ENCODE measurements at regions not wholly inside any gene's neighbourhood (a gene's known extent, or its start where the extent isn't known, plus 50 kb on each side); places are given as distances from the start of the nearest gene placed in this dataset.

- Mint-ChIP-seq H3K4me3 (no peak overlapping the region), H3K9me3 (no peaks in the 10 kb centered on the region), H3K4me1 (ENCODE audit: low read depth) (peaks cover 8% of the 10 kb centered on the region), H3K36me3 (ENCODE audit: low read depth) (no peaks in the 10 kb centered on the region), H3K27me3 (ENCODE audit: insufficient read depth) (peaks cover 8% of the 10 kb centered on the region), H3K27ac (no peak overlapping the region)
- no peak for DNase-seq
- no peak for TF ChIP-seq CTCF (IDR thresholded peaks at IDR 0.05)
These were observed 447.6 kb upstream of the ID2 start for GRCh38 chr2:8234253-8234652.

GRCh38 chr2:8234757-8235374 is 447.0 kb upstream of the ID2 start:
- no peak for DNase-seq
- peaks cover 8% of the 10 kb centered on the region for H3K27me3 Mint-ChIP-seq (ENCODE audit: insufficient read depth)
- H3K27ac Mint-ChIP-seq: no peak overlapping the region
- H3K36me3 Mint-ChIP-seq (ENCODE audit: low read depth): no peaks in the 10 kb centered on the region
- peaks cover 2% of the 10 kb centered on the region for H3K4me1 Mint-ChIP-seq (ENCODE audit: low read depth)
- no peak overlapping the region for H3K4me3 Mint-ChIP-seq
- no peak for TF ChIP-seq CTCF (IDR thresholded peaks at IDR 0.05)
- H3K9me3 Mint-ChIP-seq: no peaks in the 10 kb centered on the region

GRCh38 chr2:8235419-8235818 is 446.4 kb upstream of the ID2 start:
- Mint-ChIP-seq H3K9me3 (no peaks in the 10 kb centered on the region), H3K36me3 (ENCODE audit: low read depth) (no peaks in the 10 kb centered on the region), H3K4me3 (no peak overlapping the region), H3K4me1 (ENCODE audit: low read depth) (no peaks in the 10 kb centered on the region), H3K27me3 (ENCODE audit: insufficient read depth) (peaks cover 8% of the 10 kb centered on the region), H3K27ac (no peak overlapping the region)
- TF ChIP-seq CTCF (IDR thresholded peaks at IDR 0.05): no peak
- no peak for DNase-seq

GRCh38 chr2:8236391-8236790 is 445.5 kb upstream of the ID2 start:
- TF ChIP-seq CTCF (IDR thresholded peaks at IDR 0.05): no peak
- no peak overlapping the region for H3K4me3 Mint-ChIP-seq
- no peaks in the 10 kb centered on the region for H3K4me1 Mint-ChIP-seq (ENCODE audit: low read depth)
- H3K36me3 Mint-ChIP-seq (ENCODE audit: low read depth): no peaks in the 10 kb centered on the region
- H3K27me3 Mint-ChIP-seq (ENCODE audit: insufficient read depth): peaks cover 10% of the 10 kb centered on the region
- DNase-seq: no peak
- no peak overlapping the region for H3K27ac Mint-ChIP-seq
- no peaks in the 10 kb centered on the region for H3K9me3 Mint-ChIP-seq

- Mint-ChIP-seq H3K4me1 (ENCODE audit: low read depth) (no peaks in the 10 kb centered on the region), H3K9me3 (no peaks in the 10 kb centered on the region), H3K27me3 (ENCODE audit: insufficient read depth) (peaks cover 10% of the 10 kb centered on the region), H3K36me3 (ENCODE audit: low read depth) (no peaks in the 10 kb centered on the region), H3K4me3 (no peak overlapping the region), H3K27ac (no peak overlapping the region)
- no peak for DNase-seq
- TF ChIP-seq CTCF (IDR thresholded peaks at IDR 0.05): no peak
These were observed 443.2 kb upstream of the ID2 start for GRCh38 chr2:8238521-8239230.

Measured in HFFc6 (cell line).